Thoracic aorta (tissue), 2 donors: ENCODE measurements at regions not wholly inside any gene's neighbourhood (a gene's known extent, or its start where the extent isn't known, plus 50 kb on each side); places are given as distances from the start of the nearest gene placed in this dataset.

Experiments used
- ATAC-seq: fragments of 150-250 bp; one replicate; pipeline ENCODE4 v1.8.0; 2017; ENCODE audit warnings: low read depth; ENCODE audit not compliant: insufficient number of reproducible peaks, low FRiP score
- DNase-seq: peaks from one replicate; pipeline ENCODE4 v3.0.0-alpha.2; 2020; ENCODE audit warnings: low spot score
- H3K27ac ChIP-seq, 2 donors: fragments of 200-600 bp; sonication (generic); 1 replicate in 1 of 2; 2 replicates in 1 of 2; pipeline ENCODE4 v1.5.1; 2016; ENCODE audit warnings: mild to moderate bottlenecking in 2 of 2, moderate library complexity in 2 of 2
- H3K27me3 ChIP-seq: fragments of 200-600 bp; sonication (generic); replicated peaks from 2 replicates; pipeline ENCODE4 v1.6.0; 2016; ENCODE audit warnings: mild to moderate bottlenecking; ENCODE audit not compliant: insufficient read depth
- H3K36me3 ChIP-seq: fragments of 200-600 bp; sonication (generic); one replicate; pipeline ENCODE4 v1.5.1; 2016
- H3K4me1 ChIP-seq, 2 donors: fragments of 200-600 bp; sonication (generic); 1 replicate in 1 of 2; 2 replicates in 1 of 2; pipeline versions ENCODE4 v1.5.1 to v1.6.0; 2016; ENCODE audit warnings: low read depth in 2 of 2, mild to moderate bottlenecking in 1 of 2; ENCODE audit not compliant: control insufficient read depth in 1 of 2
- H3K4me3 ChIP-seq: fragments of 200-600 bp; sonication (generic); 2 replicates; pipeline ENCODE4 v1.5.1; 2016; ENCODE audit warnings: mild to moderate bottlenecking
- H3K9me3 ChIP-seq: fragments of 200-600 bp; sonication (generic); 2 replicates; pipeline ENCODE4 v1.5.1; 2016
- TF ChIP-seq, protein P1 (sequence below): fragments of 200-600 bp; sonication (generic); IDR thresholded peaks from one replicate; pipeline ENCODE4 v1.5.1; 2019; ENCODE audit warnings: antibody characterized with exemption

GRCh38 chr14:84707830-84708229 lies 822.1 kb upstream of the FLRT2 start:
- TF ChIP-seq, protein P1, sequence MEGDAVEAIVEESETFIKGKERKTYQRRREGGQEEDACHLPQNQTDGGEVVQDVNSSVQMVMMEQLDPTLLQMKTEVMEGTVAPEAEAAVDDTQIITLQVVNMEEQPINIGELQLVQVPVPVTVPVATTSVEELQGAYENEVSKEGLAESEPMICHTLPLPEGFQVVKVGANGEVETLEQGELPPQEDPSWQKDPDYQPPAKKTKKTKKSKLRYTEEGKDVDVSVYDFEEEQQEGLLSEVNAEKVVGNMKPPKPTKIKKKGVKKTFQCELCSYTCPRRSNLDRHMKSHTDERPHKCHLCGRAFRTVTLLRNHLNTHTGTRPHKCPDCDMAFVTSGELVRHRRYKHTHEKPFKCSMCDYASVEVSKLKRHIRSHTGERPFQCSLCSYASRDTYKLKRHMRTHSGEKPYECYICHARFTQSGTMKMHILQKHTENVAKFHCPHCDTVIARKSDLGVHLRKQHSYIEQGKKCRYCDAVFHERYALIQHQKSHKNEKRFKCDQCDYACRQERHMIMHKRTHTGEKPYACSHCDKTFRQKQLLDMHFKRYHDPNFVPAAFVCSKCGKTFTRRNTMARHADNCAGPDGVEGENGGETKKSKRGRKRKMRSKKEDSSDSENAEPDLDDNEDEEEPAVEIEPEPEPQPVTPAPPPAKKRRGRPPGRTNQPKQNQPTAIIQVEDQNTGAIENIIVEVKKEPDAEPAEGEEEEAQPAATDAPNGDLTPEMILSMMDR, result no peak
- Histone ChIP-seq H3K36me3 (no peaks in the 10 kb centered on the region), H3K27ac (no peak overlapping the region), H3K27me3 (no peaks in the 10 kb centered on the region), H3K4me1 (no peaks in the 10 kb centered on the region), H3K9me3 (no peaks in the 10 kb centered on the region), H3K4me3 (no peak overlapping the region)
- DNase-seq (no peak), ATAC-seq (no peak)

DNA sequence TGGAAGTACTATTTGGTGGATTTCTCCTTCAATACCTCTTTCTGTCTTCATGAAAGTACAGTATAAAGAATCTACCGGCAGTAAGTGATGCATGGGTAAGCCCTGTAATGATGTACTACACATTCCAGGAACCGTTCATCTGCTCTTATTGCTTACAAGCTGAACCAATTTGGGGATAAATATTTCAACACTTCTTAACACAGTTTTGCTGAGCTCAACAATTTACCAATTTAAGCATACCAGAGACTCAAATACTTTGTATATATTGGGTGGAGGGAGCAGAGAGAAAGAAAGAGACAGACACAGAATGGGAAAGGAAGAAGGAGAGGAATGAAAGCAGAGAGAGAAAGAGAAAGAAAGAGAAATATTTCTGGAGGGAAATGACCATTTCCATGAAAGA lies 821.1 kb upstream of the FLRT2 start:
- H3K4me1 ChIP-seq, result no peaks in the 10 kb centered on the region
- no peak for ATAC-seq
- no peaks in the 10 kb centered on the region for H3K9me3 ChIP-seq
- no peaks in the 10 kb centered on the region for H3K36me3 ChIP-seq
- DNase-seq, result no peak
- H3K4me3 ChIP-seq, result no peak overlapping the region
- TF ChIP-seq, protein P1, result no peak
- no peak overlapping the region for H3K27ac ChIP-seq
- no peaks in the 10 kb centered on the region for H3K27me3 ChIP-seq

GRCh38 chr14:84726471-84726870 lies 803.5 kb upstream of the FLRT2 start:
- no peak overlapping the region for H3K27ac ChIP-seq
- TF ChIP-seq, protein P1, result no peak
- H3K9me3 ChIP-seq, result no peaks in the 10 kb centered on the region
- H3K4me3 ChIP-seq, result no peak overlapping the region
- H3K27me3 ChIP-seq, result no peaks in the 10 kb centered on the region
- ATAC-seq, result no peak
- H3K36me3 ChIP-seq, result no peaks in the 10 kb centered on the region
- no peaks in the 10 kb centered on the region for H3K4me1 ChIP-seq
- DNase-seq, result no peak

DNA sequence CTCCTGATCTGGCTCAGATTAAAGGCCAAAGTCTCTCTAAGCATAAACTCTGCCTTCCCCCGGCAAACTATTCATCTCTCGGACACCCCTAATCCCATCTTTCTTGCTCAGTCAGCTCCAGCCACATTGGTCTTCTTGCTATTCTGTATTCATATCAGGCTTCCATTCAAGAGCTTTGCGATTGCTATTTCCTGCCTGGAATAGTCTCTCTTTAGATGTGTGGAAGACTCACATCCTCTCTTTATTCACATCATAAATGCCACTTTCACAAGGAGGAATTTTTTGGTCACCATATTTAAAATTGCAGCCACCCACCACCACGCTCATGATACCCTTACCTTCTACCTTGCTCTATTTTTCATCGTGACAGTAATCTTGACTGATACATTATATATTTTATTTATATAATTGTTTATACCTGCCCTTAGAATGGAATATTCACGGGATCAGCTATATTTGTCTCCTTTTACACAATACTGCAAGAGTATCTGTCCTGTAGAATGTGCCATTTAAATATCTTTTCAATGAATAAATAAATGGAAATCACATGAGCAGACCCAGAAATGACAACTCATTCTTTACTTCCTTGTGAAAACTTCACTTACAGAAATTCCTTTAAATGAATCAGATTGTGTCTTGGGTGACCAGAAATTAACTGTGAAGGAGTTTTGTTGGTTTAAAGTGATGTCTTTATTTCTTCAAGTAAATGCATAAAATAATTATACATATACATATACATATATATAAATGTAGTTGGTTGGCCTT lies 780.6 kb upstream of the FLRT2 start:
- Histone ChIP-seq H3K36me3 (no peaks in the 10 kb centered on the region), H3K4me3 (no peak overlapping the region), H3K9me3 (no peaks in the 10 kb centered on the region), H3K27me3 (no peaks in the 10 kb centered on the region), H3K27ac (no peak overlapping the region), H3K4me1 (no peaks in the 10 kb centered on the region)
- DNase-seq, result no peak
- TF ChIP-seq, protein P1, result no peak
- no peak for ATAC-seq

DNA sequence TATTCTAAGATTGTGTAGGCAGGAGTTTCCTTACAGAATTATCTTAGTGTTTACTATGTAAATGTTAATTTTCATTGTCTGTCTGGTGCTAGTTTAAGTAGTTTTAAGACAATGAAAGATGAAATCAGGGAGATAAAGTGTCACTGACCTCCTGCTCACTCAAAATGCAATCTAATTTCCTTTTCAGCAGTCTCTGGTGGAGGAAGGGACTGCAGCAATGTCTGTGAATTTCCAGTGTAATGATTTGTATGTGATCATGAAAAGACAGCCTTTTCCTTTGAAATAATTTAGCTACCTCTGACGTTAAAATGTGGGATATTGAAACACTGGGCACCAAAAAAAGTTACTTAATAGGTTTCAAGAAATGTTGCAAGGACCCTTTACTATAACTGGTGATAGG lies 779.7 kb upstream of the FLRT2 start:
- no peaks in the 10 kb centered on the region for H3K4me1 ChIP-seq
- H3K4me3 ChIP-seq, result no peak overlapping the region
- DNase-seq (no peak), ATAC-seq (no peak)
- no peak overlapping the region for H3K27ac ChIP-seq
- H3K27me3 ChIP-seq, result no peaks in the 10 kb centered on the region
- no peaks in the 10 kb centered on the region for H3K36me3 ChIP-seq
- TF ChIP-seq, protein P1, result no peak
- H3K9me3 ChIP-seq, result no peaks in the 10 kb centered on the region
